Progenitor cell of endocrine pancreas (in vitro differentiated cells): ENCODE measurements at regions not wholly inside any gene's neighbourhood (a gene's known extent, or its start where the extent isn't known, plus 50 kb on each side); places are given as distances from the start of the nearest gene placed in this dataset.

ENCODE experiments used
- DNase-seq: peaks from one replicate; pipeline ENCODE4 v3.0.0; 2021; ENCODE audit warnings: low spot score; ENCODE audit not compliant: unreplicated experiment
- H3K27ac Mint-ChIP-seq: 2 replicates; pipeline ENCODE4 v1.8.0; 2021; ENCODE audit warnings: mild to moderate bottlenecking, moderate library complexity, mixed read lengths
- H3K27me3 Mint-ChIP-seq: 2 replicates; pipeline ENCODE4 v1.8.0; 2021; ENCODE audit warnings: mixed read lengths
- H3K36me3 Mint-ChIP-seq: 2 replicates; pipeline ENCODE4 v1.8.0; 2022; ENCODE audit warnings: mixed read lengths; ENCODE audit not compliant: insufficient read depth
- H3K4me1 Mint-ChIP-seq: 2 replicates; pipeline ENCODE4 v1.8.0; 2021; ENCODE audit warnings: low read depth, mixed read lengths
- H3K4me3 Mint-ChIP-seq: 2 replicates; pipeline ENCODE4 v1.8.0; 2021; ENCODE audit warnings: low read depth, mild to moderate bottlenecking, moderate library complexity, mixed read lengths
- H3K9me3 Mint-ChIP-seq: 2 replicates; pipeline ENCODE4 v1.8.0; 2021; ENCODE audit warnings: low read depth, mixed read lengths
- TF ChIP-seq, protein P1 (sequence below): fragments of 200-600 bp; sonication (generic); IDR thresholded peaks from one replicate; pipeline ENCODE4 v1.5.0; 2021; ENCODE audit warnings: antibody characterized with exemption, mild to moderate bottlenecking; ENCODE audit not compliant: unreplicated experiment

DNA sequence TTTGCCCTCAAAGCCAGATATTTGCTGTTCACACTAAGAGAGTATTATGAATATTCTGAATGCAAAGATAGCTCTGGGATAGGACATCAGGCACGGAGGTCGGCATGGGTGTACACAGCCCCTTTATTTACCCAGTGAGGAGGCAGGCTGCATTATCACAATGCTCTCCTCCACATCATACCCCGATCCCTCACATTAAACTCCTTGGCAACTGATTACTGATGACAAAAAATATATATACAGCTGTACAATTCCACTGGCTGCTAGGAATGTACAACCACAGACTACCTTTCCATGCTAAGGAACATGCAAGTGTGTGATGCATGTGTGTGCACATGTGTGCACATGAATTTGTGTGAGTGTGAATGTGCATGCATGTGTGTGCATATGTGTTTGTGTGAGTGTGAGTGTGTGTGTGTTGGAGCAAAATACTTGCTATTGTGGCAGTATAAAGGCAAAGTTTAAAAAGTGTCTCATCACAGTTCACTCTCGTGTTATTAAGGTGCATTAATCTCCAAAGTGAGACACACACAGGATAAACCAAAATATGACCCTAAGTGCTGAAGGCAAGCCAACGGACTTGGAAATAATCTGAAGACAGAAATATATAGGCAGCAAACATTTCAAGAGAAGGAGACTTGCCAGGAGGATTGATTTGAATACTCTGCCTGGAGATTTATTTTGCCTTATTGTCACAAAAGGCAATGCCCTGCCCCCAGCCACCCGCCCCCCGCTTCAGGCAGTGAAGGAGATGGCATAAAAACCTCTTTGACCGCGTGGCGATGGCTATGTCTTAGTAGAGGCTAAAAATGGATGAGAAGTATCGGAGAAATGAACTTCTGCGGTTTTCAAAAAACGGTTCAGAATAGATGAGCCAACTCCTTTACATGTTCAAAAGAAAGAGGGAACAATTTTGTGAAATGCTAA lies 274.8 kb downstream of the TSHZ3 start:
- no peak overlapping the region for H3K4me3 Mint-ChIP-seq
- TF ChIP-seq, protein P1, sequence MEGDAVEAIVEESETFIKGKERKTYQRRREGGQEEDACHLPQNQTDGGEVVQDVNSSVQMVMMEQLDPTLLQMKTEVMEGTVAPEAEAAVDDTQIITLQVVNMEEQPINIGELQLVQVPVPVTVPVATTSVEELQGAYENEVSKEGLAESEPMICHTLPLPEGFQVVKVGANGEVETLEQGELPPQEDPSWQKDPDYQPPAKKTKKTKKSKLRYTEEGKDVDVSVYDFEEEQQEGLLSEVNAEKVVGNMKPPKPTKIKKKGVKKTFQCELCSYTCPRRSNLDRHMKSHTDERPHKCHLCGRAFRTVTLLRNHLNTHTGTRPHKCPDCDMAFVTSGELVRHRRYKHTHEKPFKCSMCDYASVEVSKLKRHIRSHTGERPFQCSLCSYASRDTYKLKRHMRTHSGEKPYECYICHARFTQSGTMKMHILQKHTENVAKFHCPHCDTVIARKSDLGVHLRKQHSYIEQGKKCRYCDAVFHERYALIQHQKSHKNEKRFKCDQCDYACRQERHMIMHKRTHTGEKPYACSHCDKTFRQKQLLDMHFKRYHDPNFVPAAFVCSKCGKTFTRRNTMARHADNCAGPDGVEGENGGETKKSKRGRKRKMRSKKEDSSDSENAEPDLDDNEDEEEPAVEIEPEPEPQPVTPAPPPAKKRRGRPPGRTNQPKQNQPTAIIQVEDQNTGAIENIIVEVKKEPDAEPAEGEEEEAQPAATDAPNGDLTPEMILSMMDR, result no peak

DNA sequence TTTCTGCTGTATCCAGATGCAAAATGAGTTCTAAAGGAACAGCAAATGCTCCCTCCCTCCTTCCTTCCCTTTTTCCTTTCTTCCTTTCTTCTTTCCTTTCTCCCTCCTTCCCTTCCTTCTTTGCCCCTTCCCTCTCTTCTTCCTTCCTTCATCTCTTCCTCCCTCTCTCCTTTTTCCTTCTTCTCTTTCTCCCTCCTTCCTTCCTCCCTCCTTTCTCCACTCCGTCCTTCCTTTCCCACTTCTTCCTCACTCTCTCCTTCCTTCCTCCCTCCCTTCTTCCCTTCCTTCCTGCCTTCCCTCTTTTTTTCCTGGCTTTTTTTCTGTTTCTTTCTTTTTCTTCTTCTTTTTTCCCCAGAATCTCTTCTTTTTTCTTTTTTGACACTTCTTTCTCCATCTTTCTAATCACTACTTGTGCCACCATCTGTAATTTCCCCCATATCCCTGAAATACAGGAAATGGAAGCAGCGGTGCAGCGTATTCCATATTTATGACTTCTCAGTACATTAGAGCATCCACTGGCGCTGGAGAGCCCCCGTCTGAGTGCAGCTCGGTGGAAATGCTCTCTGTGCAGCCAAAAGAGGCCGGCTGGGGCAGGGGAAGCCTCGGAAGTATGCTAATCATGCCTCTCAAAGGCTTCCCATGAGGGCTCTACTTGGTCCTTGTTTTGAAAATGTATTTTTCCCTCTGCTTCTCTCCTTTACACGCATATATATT lies 275.6 kb downstream of the TSHZ3 start:
- no peak for DNase-seq
- Mint-ChIP-seq H3K9me3 (no peaks in the 10 kb centered on the region), H3K27ac (no peak overlapping the region), H3K4me3 (no peak overlapping the region), H3K4me1 (peaks cover 3% of the 10 kb centered on the region), H3K36me3 (no peaks in the 10 kb centered on the region), H3K27me3 (peaks cover 15% of the 10 kb centered on the region)
- TF ChIP-seq, protein P1, result no peak

More for the DNA sequence above, 274.8 kb downstream of the TSHZ3 start:
- DNase-seq, result no peak
- Mint-ChIP-seq H3K36me3 (no peaks in the 10 kb centered on the region), H3K4me1 (peaks cover 3% of the 10 kb centered on the region), H3K27me3 (peaks cover 19% of the 10 kb centered on the region), H3K9me3 (no peaks in the 10 kb centered on the region), H3K27ac (no peak overlapping the region)

DNA sequence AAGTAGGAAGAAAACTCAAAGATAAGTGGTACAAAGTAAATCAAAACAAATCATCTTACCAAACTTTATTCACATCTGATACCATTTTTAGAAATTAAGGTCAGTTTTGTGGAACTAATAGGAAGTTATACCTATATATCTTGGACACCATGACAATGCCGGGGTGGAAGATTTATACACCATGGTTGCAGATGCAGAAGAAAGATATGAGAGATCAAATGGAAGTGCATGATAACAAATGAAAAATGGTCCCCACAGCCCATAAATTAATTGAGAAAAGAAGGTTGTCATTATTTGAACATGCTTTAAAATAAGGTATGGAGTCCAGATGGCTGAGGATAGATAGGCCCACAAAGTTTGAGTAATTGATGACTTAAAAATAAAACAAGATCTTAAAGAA lies 276.8 kb downstream of the TSHZ3 start:
- Mint-ChIP-seq H3K27ac (no peak overlapping the region), H3K4me1 (peaks cover 3% of the 10 kb centered on the region), H3K36me3 (no peaks in the 10 kb centered on the region), H3K9me3 (no peaks in the 10 kb centered on the region), H3K4me3 (no peak overlapping the region), H3K27me3 (peaks cover 15% of the 10 kb centered on the region)
- DNase-seq, result no peak
- TF ChIP-seq, protein P1, result no peak

DNA sequence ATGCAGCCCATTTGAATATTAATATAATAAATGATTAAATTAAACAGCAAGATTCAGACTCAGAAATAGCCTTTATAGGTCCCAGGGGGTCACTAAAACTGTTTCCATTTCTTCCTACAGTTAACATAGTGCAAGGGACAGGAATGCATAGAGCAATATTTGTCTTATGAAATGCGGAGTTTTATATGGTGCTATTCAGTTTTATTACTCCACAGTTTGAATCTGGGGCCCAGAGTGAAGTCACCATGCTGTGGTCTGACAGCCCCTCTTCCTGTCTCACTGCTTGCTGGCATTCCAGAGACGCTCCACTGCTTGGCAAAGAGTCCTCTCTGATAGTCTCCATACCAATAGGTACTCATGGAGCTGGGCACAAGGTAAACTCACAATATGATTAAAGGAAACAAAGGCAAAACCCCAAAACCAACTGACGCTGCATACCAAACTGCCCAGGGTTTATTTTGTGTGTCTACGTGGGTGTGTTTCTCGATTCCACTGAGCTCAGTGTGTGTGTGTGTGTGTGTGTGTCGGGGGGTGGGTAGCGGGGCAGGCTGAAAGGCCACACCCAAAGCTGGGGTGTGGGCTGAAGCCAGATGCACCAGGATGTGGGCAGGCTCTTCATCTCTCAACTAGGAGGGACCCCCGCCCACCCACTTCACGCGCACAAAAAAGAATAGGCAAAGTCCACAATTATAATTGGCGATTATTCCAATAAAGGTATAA lies 277.9 kb downstream of the TSHZ3 start:
- TF ChIP-seq, protein P1, result no peak
- peaks cover 3% of the 10 kb centered on the region for H3K4me1 Mint-ChIP-seq
- no peaks in the 10 kb centered on the region for H3K9me3 Mint-ChIP-seq
- no peaks in the 10 kb centered on the region for H3K36me3 Mint-ChIP-seq
- DNase-seq, result no peak
- no peak overlapping the region for H3K4me3 Mint-ChIP-seq
- no peak overlapping the region for H3K27ac Mint-ChIP-seq
- H3K27me3 Mint-ChIP-seq, result peaks cover 15% of the 10 kb centered on the region
